Loucy (cell line): ENCODE measurements at regions not wholly inside any gene's neighbourhood (a gene's known extent, or its start where the extent isn't known, plus 50 kb on each side); places are given as distances from the start of the nearest gene placed in this dataset.

Experiments
- H2AFZ ChIP-seq: fragments of 200-600 bp; sonication (generic); 2 replicates; pipeline ENCODE4 v1.6.0; 2016; ENCODE audit warnings: antibody characterized with exemption, mild to moderate bottlenecking, low read length, moderate library complexity
- H3F3A ChIP-seq: fragments of 200-600 bp; 2 replicates; pipeline ENCODE4 v1.6.0; 2016; ENCODE audit warnings: antibody characterized with exemption, low read depth, mild to moderate bottlenecking
- H3K27me3 ChIP-seq: fragments of 200-600 bp; sonication (generic); 2 replicates; pipeline ENCODE4 v1.6.1; 2014; ENCODE audit warnings: low read length, mild to moderate bottlenecking; ENCODE audit not compliant: insufficient read depth, poor library complexity, severe bottlenecking
- H3K36me3 ChIP-seq: fragments of 200-600 bp; sonication (generic); 2 replicates; pipeline ENCODE4 v1.6.1; 2016; ENCODE audit warnings: low read length; ENCODE audit not compliant: insufficient read depth
- H3K4me1 ChIP-seq: fragments of 200-600 bp; sonication (generic); 2 replicates; pipeline ENCODE4 v1.5.1; 2014; ENCODE audit warnings: low read length, mild to moderate bottlenecking; ENCODE audit not compliant: insufficient read depth, poor library complexity, severe bottlenecking
- H3K4me2 ChIP-seq: fragments of 200-600 bp; sonication (generic); 2 replicates; pipeline ENCODE4 v1.6.0; 2014; ENCODE audit warnings: antibody characterized with exemption, low read length, low read depth, mild to moderate bottlenecking; ENCODE audit not compliant: poor library complexity, severe bottlenecking
- H3K4me3 ChIP-seq: fragments of 200-600 bp; sonication (generic); 2 replicates; pipeline ENCODE4 v1.5.1; 2014; ENCODE audit warnings: low read length, mild to moderate bottlenecking, mixed read lengths; ENCODE audit not compliant: poor library complexity, severe bottlenecking
- H3K79me2 ChIP-seq: fragments of 200-600 bp; sonication (generic); 2 replicates; pipeline ENCODE4 v1.6.1; 2014; ENCODE audit warnings: low read length; ENCODE audit not compliant: insufficient read depth
- H3K9ac ChIP-seq: fragments of 200-600 bp; sonication (generic); 2 replicates; pipeline ENCODE4 v1.6.0; 2014; ENCODE audit warnings: mild to moderate bottlenecking, low read depth, low read length, moderate library complexity; ENCODE audit not compliant: poor library complexity, severe bottlenecking
- H3K9me2 ChIP-seq: fragments of 200-600 bp; sonication (generic); replicated peaks from 2 replicates; pipeline ENCODE4 v1.6.1; 2016; ENCODE audit warnings: low read depth, low read length, mixed read lengths
- H3K9me3 ChIP-seq: fragments of 200-600 bp; sonication (generic); 2 replicates; pipeline ENCODE4 v1.6.1; 2014; ENCODE audit warnings: mild to moderate bottlenecking, antibody characterized with exemption, low read length, low read depth; ENCODE audit not compliant: insufficient read depth
- H4K20me1 ChIP-seq: fragments of 200-600 bp; sonication (generic); 2 replicates; pipeline ENCODE4 v1.6.0; 2014; ENCODE audit warnings: antibody characterized with exemption, low read length, mild to moderate bottlenecking; ENCODE audit not compliant: insufficient read depth, poor library complexity, severe bottlenecking
- EZH2phosphoT487 ChIP-seq: fragments of 200-600 bp; IDR thresholded peaks from 2 replicates; pipeline ENCODE4 v1.6.1; 2018; ENCODE audit warnings: antibody characterized with exemption, mild to moderate bottlenecking, moderate library complexity, borderline replicate concordance
- TF ChIP-seq, protein P1 (sequence below): fragments of 200-600 bp; sonication (generic); conservative IDR thresholded peaks from 2 replicates; pipeline ENCODE4 v1.5.1; 2014; ENCODE audit warnings: mild to moderate bottlenecking, antibody characterized with exemption, low read length

DNA sequence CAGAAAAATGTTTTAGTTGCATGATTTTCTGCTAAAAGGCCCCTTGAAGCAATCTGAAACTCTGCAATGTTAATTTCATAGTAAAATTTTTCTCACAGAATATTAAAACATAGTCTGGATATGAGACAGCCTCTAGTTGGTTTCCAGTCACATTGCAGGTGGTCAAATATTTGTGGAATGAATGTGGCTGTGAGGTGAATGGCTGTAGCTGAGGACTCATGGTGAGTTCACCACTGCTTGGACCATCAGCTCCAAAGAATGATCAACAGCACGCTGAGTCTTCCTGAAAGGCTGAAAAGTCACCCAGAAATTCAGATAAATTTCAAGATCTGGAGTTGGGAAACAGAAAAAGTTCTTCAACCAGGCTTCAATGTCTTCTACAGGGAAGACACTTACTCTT lies 79.8 kb downstream of the MAT2B start:
- Histone ChIP-seq H3K9me2 (no peaks in the 10 kb centered on the region), H3K9ac (no peak overlapping the region), H3K4me1 (no peaks in the 10 kb centered on the region), H2AFZ (no peak overlapping the region), H3K9me3 (no peaks in the 10 kb centered on the region), H3F3A (no peaks in the 10 kb centered on the region), H3K79me2 (no peaks in the 10 kb centered on the region), H3K4me2 (no peak overlapping the region), H4K20me1 (no peaks in the 10 kb centered on the region), H3K27me3 (no peaks in the 10 kb centered on the region), H3K36me3 (no peaks in the 10 kb centered on the region), H3K4me3 (no peak overlapping the region)
- TF ChIP-seq, protein P1, sequence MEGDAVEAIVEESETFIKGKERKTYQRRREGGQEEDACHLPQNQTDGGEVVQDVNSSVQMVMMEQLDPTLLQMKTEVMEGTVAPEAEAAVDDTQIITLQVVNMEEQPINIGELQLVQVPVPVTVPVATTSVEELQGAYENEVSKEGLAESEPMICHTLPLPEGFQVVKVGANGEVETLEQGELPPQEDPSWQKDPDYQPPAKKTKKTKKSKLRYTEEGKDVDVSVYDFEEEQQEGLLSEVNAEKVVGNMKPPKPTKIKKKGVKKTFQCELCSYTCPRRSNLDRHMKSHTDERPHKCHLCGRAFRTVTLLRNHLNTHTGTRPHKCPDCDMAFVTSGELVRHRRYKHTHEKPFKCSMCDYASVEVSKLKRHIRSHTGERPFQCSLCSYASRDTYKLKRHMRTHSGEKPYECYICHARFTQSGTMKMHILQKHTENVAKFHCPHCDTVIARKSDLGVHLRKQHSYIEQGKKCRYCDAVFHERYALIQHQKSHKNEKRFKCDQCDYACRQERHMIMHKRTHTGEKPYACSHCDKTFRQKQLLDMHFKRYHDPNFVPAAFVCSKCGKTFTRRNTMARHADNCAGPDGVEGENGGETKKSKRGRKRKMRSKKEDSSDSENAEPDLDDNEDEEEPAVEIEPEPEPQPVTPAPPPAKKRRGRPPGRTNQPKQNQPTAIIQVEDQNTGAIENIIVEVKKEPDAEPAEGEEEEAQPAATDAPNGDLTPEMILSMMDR, result no peak
- no peak for TF ChIP-seq EZH2phosphoT487

DNA sequence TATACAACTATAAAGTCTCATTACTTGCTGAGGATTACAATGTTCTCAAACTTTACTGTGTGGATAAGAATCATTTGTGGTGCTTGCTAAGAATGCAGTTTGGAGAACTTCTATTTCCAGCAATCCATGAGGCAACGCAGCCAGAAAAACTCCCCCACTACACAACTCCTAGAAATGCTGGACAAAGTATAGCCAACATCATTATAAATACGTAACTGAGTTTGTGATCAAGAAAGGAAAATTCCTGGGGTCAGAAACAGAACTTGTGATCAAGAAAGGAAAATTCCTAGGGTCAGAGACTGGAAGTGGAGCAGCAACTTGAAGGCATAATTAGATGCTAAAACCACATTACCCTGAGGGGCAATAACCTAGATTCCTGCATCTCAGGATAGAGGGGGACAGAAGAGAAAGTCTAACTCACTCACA lies 81.1 kb downstream of the MAT2B start:
- Histone ChIP-seq H3K9ac (no peak overlapping the region), H3F3A (no peaks in the 10 kb centered on the region), H3K4me2 (no peak overlapping the region), H3K27me3 (no peaks in the 10 kb centered on the region), H3K4me3 (no peak overlapping the region), H3K79me2 (no peaks in the 10 kb centered on the region), H3K36me3 (no peaks in the 10 kb centered on the region), H2AFZ (no peak overlapping the region), H3K9me2 (no peaks in the 10 kb centered on the region), H3K9me3 (no peaks in the 10 kb centered on the region), H3K4me1 (no peaks in the 10 kb centered on the region), H4K20me1 (no peaks in the 10 kb centered on the region)
- TF ChIP-seq, protein P1, result no peak
- no peak for TF ChIP-seq EZH2phosphoT487

DNA sequence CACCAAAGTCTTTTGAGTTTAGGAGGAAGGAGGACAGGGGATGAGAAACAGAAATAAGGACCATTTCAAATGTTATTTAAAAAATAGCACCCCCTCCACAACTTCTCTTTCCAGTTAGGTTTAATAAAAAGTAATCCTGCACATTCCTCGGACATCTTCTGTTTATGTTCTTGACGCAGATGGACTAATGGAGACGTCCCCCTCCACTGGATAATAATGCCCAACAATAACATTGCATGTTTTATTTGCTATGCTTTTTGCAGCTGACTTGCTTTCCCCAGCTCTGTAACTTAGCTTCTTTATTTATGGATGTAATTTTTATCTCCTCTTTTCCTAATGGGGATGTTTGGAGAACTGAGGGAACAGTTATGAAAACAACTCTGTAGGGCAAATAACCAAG lies 89.5 kb downstream of the MAT2B start:
- Histone ChIP-seq H3K4me3 (no peak overlapping the region), H4K20me1 (no peaks in the 10 kb centered on the region), H3K79me2 (no peaks in the 10 kb centered on the region), H2AFZ (no peak overlapping the region), H3K27me3 (no peaks in the 10 kb centered on the region), H3K9me2 (no peaks in the 10 kb centered on the region), H3K4me2 (no peak overlapping the region), H3K4me1 (no peaks in the 10 kb centered on the region), H3K9me3 (no peaks in the 10 kb centered on the region), H3K36me3 (no peaks in the 10 kb centered on the region), H3K9ac (no peak overlapping the region), H3F3A (no peaks in the 10 kb centered on the region)
- TF ChIP-seq, protein P1, result no peak
- no peak for TF ChIP-seq EZH2phosphoT487
